ENCODE measurements at regions not wholly inside any gene's neighbourhood (a gene's known extent, or its start where the extent isn't known, plus 50 kb on each side); places are given as distances from the start of the nearest gene placed in this dataset.
A peak's percentile ranks its signal among the peaks of the same experiment; 100 is the strongest.

GRCh38 chr12:123097561-123098084, 53.3 kb downstream of the PITPNM2 start:
- no peak overlapping the region for H3K4me3 Mint-ChIP-seq (ENCODE audit: low read depth, unreplicated experiment)
- no peak overlapping the region for H3K27ac Mint-ChIP-seq (ENCODE audit: unreplicated experiment)
- intact Hi-C loops (cut with micrococcal nuclease; ENCODE audit: unreplicated experiment), result no loop called here
- TF ChIP-seq, protein P1, sequence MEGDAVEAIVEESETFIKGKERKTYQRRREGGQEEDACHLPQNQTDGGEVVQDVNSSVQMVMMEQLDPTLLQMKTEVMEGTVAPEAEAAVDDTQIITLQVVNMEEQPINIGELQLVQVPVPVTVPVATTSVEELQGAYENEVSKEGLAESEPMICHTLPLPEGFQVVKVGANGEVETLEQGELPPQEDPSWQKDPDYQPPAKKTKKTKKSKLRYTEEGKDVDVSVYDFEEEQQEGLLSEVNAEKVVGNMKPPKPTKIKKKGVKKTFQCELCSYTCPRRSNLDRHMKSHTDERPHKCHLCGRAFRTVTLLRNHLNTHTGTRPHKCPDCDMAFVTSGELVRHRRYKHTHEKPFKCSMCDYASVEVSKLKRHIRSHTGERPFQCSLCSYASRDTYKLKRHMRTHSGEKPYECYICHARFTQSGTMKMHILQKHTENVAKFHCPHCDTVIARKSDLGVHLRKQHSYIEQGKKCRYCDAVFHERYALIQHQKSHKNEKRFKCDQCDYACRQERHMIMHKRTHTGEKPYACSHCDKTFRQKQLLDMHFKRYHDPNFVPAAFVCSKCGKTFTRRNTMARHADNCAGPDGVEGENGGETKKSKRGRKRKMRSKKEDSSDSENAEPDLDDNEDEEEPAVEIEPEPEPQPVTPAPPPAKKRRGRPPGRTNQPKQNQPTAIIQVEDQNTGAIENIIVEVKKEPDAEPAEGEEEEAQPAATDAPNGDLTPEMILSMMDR (IDR thresholded peaks at IDR 0.05; ENCODE audit: unreplicated experiment), result no peak
- no peaks in the 10 kb centered on the region for H3K27me3 Mint-ChIP-seq (ENCODE audit: unreplicated experiment)
- BruUV-seq (replicated peaks), result no TSS peak
- H3K4me1 Mint-ChIP-seq (ENCODE audit: low read depth, unreplicated experiment), result peaks cover 37% of the 10 kb centered on the region
- no peaks in the 10 kb centered on the region for H3K36me3 Mint-ChIP-seq (ENCODE audit: insufficient read depth, unreplicated experiment)
- no peaks in the 10 kb centered on the region for H3K9me3 Mint-ChIP-seq (ENCODE audit: low read depth, unreplicated experiment)
- CTCF ChIA-PET, result no interaction called here
- no peak for DNase-seq

GRCh38 chr12:123096741-123097140, 54.1 kb downstream of the PITPNM2 start:
- Mint-ChIP-seq H3K9me3 (ENCODE audit: low read depth, unreplicated experiment) (no peaks in the 10 kb centered on the region), H3K36me3 (ENCODE audit: insufficient read depth, unreplicated experiment) (no peaks in the 10 kb centered on the region), H3K27ac (ENCODE audit: unreplicated experiment) (no peak overlapping the region), H3K4me3 (ENCODE audit: low read depth, unreplicated experiment) (no peak overlapping the region), H3K27me3 (ENCODE audit: unreplicated experiment) (no peaks in the 10 kb centered on the region), H3K4me1 (ENCODE audit: low read depth, unreplicated experiment) (peaks cover 40% of the 10 kb centered on the region)
- BruUV-seq (replicated peaks), result no TSS peak
- intact Hi-C loops (cut with micrococcal nuclease; ENCODE audit: unreplicated experiment), result no loop called here
- DNase-seq, result no peak
- TF ChIP-seq, protein P1 (IDR thresholded peaks at IDR 0.05; ENCODE audit: unreplicated experiment), result no peak
- CTCF ChIA-PET, result no interaction called here

- DNase-seq, result no peak
- H3K9me3 Mint-ChIP-seq (ENCODE audit: low read depth, unreplicated experiment), result no peaks in the 10 kb centered on the region
- H3K4me1 Mint-ChIP-seq (ENCODE audit: low read depth, unreplicated experiment), result peaks cover 42% of the 10 kb centered on the region
- BruUV-seq (replicated peaks), result no TSS peak
- H3K27me3 Mint-ChIP-seq (ENCODE audit: unreplicated experiment), result no peaks in the 10 kb centered on the region
- TF ChIP-seq, protein P1 (IDR thresholded peaks at IDR 0.05; ENCODE audit: unreplicated experiment), result no peak
- H3K36me3 Mint-ChIP-seq (ENCODE audit: insufficient read depth, unreplicated experiment), result no peaks in the 10 kb centered on the region
- no peak overlapping the region for H3K27ac Mint-ChIP-seq (ENCODE audit: unreplicated experiment)
- intact Hi-C loops (cut with micrococcal nuclease; ENCODE audit: unreplicated experiment), result no loop called here
- CTCF ChIA-PET, result no interaction called here
- no peak overlapping the region for H3K4me3 Mint-ChIP-seq (ENCODE audit: low read depth, unreplicated experiment)
These were observed 54.7 kb downstream of the PITPNM2 start for GRCh38 chr12:123096182-123096581.

DNA sequence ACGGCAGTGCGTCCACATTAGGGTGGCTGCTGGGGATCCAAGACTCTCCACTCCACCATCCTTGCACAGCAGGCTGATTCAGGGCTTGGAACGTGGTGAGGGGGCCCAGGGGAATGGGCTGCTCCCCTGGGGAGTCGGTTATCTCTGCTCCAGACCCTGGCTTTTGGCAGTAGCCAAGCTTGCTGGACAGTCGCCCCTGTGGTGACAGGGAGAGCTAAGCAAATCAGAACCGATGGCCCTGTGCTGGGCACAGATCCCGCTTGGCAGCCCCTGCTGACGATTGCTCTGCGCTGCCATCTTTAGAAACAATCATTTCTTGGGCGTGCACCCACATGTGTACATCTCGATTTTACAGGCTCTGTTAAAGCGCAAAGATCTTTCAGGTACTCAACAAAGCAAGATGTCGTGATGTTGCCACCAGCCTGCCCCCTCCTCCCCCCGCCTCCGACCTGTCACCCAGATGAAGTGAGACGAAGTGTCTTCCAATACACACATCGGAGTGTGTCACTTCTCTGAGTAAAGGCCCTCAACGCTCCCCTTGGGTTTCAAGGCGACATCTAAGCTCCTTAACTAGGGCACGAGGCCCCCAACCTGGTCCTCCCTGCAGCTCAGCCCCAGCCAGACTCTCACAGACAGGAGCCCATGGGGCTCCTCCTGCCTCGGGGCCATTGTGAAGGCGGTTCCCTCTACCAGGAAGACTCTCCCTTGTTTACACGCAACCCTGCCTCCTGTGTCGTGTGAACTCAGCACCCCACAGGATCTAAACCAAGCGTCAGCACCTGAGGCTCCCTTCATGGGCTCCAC, 55.6 kb downstream of the PITPNM2 start:
- BruUV-seq (replicated peaks), result no TSS peak
- DNase-seq, result no peak
- intact Hi-C loops (cut with micrococcal nuclease; ENCODE audit: unreplicated experiment), result no loop called here
- CTCF ChIA-PET, result no interaction called here
- H3K4me3 Mint-ChIP-seq (ENCODE audit: low read depth, unreplicated experiment), result peak overlapping the region; percentile 15
- H3K36me3 Mint-ChIP-seq (ENCODE audit: insufficient read depth, unreplicated experiment), result no peaks in the 10 kb centered on the region
- no peaks in the 10 kb centered on the region for H3K9me3 Mint-ChIP-seq (ENCODE audit: low read depth, unreplicated experiment)
- TF ChIP-seq, protein P1 (IDR thresholded peaks at IDR 0.05; ENCODE audit: unreplicated experiment), result no peak
- H3K27ac Mint-ChIP-seq (ENCODE audit: unreplicated experiment), result no peak overlapping the region
- no peaks in the 10 kb centered on the region for H3K27me3 Mint-ChIP-seq (ENCODE audit: unreplicated experiment)
- H3K4me1 Mint-ChIP-seq (ENCODE audit: low read depth, unreplicated experiment), result peaks cover 42% of the 10 kb centered on the region
